ENCODE measurements at regions not wholly inside any gene's neighbourhood (a gene's known extent, or its start where the extent isn't known, plus 50 kb on each side); places are given as distances from the start of the nearest gene placed in this dataset.

- Histone ChIP-seq H3F3A (ENCODE audit: insufficient read depth, low read length) (no peaks in the 10 kb centered on the region), H3K79me2 (ENCODE audit: insufficient read depth, low read length) (no peaks in the 10 kb centered on the region), H3K36me3 (ENCODE audit: insufficient read depth, low read length) (no peaks in the 10 kb centered on the region), H3K9me3 (ENCODE audit: low read length) (no peaks in the 10 kb centered on the region), H3K27ac (ENCODE audit: low read depth, low read length, poor library complexity, severe bottlenecking) (no peak overlapping the region), H4K20me1 (ENCODE audit: insufficient read depth, low read length) (no peaks in the 10 kb centered on the region), H2AFZ (ENCODE audit: low read length) (no peak overlapping the region), H3K4me1 (ENCODE audit: insufficient read depth, low read length, severe bottlenecking) (no peaks in the 10 kb centered on the region), H3K9ac (ENCODE audit: low read length) (no peak overlapping the region), H3K9me2 (ENCODE audit: low read depth, low read length) (no peaks in the 10 kb centered on the region), H3K4me2 (ENCODE audit: low read length) (no peak overlapping the region), H3K4me3 (ENCODE audit: low read depth, low read length, poor library complexity, severe bottlenecking) (no peak overlapping the region), H3K27me3 (ENCODE audit: insufficient read depth, low read length) (no peaks in the 10 kb centered on the region; the same call in 1 of the 2 replicates)
- TF ChIP-seq CTCF (IDR thresholded peaks at IDR 0.05; ENCODE audit: low read length): no peak
Measured at GRCh38 chr6:44642870-44643522, 255.5 kb downstream of the CDC5L start.

GRCh38 chr6:44645276-44645675 is 257.8 kb downstream of the CDC5L start:
- Histone ChIP-seq H3K4me1 (ENCODE audit: insufficient read depth, low read length, severe bottlenecking) (no peaks in the 10 kb centered on the region), H3K9me2 (ENCODE audit: low read depth, low read length) (no peaks in the 10 kb centered on the region), H3K4me2 (ENCODE audit: low read length) (no peak overlapping the region), H3K4me3 (ENCODE audit: low read depth, low read length, poor library complexity, severe bottlenecking) (no peak overlapping the region), H2AFZ (ENCODE audit: low read length) (no peak overlapping the region), H3K27me3 (ENCODE audit: insufficient read depth, low read length) (no peaks in the 10 kb centered on the region), H3K27ac (ENCODE audit: low read depth, low read length, poor library complexity, severe bottlenecking) (no peak overlapping the region), H3K79me2 (ENCODE audit: insufficient read depth, low read length) (no peaks in the 10 kb centered on the region), H4K20me1 (ENCODE audit: insufficient read depth, low read length) (no peaks in the 10 kb centered on the region), H3K9me3 (ENCODE audit: low read length) (no peaks in the 10 kb centered on the region), H3K36me3 (ENCODE audit: insufficient read depth, low read length) (no peaks in the 10 kb centered on the region), H3F3A (ENCODE audit: insufficient read depth, low read length) (no peaks in the 10 kb centered on the region), H3K9ac (ENCODE audit: low read length) (no peak overlapping the region)
- TF ChIP-seq CTCF (IDR thresholded peaks at IDR 0.05; ENCODE audit: low read length): no peak
- TF ChIP-seq EZH2 (IDR thresholded peaks at IDR 0.05; ENCODE audit: borderline replicate concordance, low read length): no peak

GRCh38 chr6:44646355-44646754 is 258.8 kb downstream of the CDC5L start:
- H3F3A ChIP-seq (ENCODE audit: insufficient read depth, low read length): no peaks in the 10 kb centered on the region
- no peaks in the 10 kb centered on the region for H3K27me3 ChIP-seq (ENCODE audit: insufficient read depth, low read length)
- H3K27ac ChIP-seq (ENCODE audit: low read depth, low read length, poor library complexity, severe bottlenecking): no peak overlapping the region

More at GRCh38 chr6:44646355-44646754, 258.8 kb downstream of the CDC5L start:
- H3K4me3 ChIP-seq (ENCODE audit: low read depth, low read length, poor library complexity, severe bottlenecking): no peak overlapping the region
- H3K36me3 ChIP-seq (ENCODE audit: insufficient read depth, low read length): no peaks in the 10 kb centered on the region
- H3K79me2 ChIP-seq (ENCODE audit: insufficient read depth, low read length): no peaks in the 10 kb centered on the region
- no peak overlapping the region for H3K9ac ChIP-seq (ENCODE audit: low read length)
- no peaks in the 10 kb centered on the region for H3K4me1 ChIP-seq (ENCODE audit: insufficient read depth, low read length, severe bottlenecking)
- no peaks in the 10 kb centered on the region for H4K20me1 ChIP-seq (ENCODE audit: insufficient read depth, low read length)
- no peaks in the 10 kb centered on the region for H3K9me2 ChIP-seq (ENCODE audit: low read depth, low read length)
- no peak for TF ChIP-seq CTCF (IDR thresholded peaks at IDR 0.05; ENCODE audit: low read length)
- TF ChIP-seq EZH2 (IDR thresholded peaks at IDR 0.05; ENCODE audit: borderline replicate concordance, low read length): no peak
- H2AFZ ChIP-seq (ENCODE audit: low read length): no peak overlapping the region
- no peak overlapping the region for H3K4me2 ChIP-seq (ENCODE audit: low read length)
- H3K9me3 ChIP-seq (ENCODE audit: low read length): no peaks in the 10 kb centered on the region

Data from OCI-LY1 (cell line).